Endodermal cell (in vitro differentiated cells): ENCODE measurements at regions not wholly inside any gene's neighbourhood (a gene's known extent, or its start where the extent isn't known, plus 50 kb on each side); places are given as distances from the start of the nearest gene placed in this dataset.

ENCODE experiments used
- DNase-seq: peaks from one replicate; pipeline ENCODE4 v3.0.0-alpha.2; 2017
- H3K27ac ChIP-seq: 2 replicates; pipeline ENCODE4 v1.5.1; 2013; ENCODE audit warnings: mild to moderate bottlenecking, low read depth, low read length, moderate library complexity
- H3K27me3 ChIP-seq: 2 replicates; pipeline ENCODE4 v1.6.1; 2013; ENCODE audit warnings: mild to moderate bottlenecking, low read length, moderate library complexity; ENCODE audit not compliant: insufficient read depth, control insufficient read depth, poor library complexity, severe bottlenecking
- H3K36me3 ChIP-seq: 2 replicates; pipeline ENCODE4 v1.7.0; 2013; ENCODE audit warnings: mild to moderate bottlenecking, low read length, moderate library complexity; ENCODE audit not compliant: control insufficient read depth, insufficient read depth
- H3K4me1 ChIP-seq: one replicate; pipeline ENCODE4 v1.7.0; 2013; ENCODE audit warnings: low read length; ENCODE audit not compliant: control insufficient read depth, insufficient read depth
- H3K4me3 ChIP-seq: 2 replicates; pipeline ENCODE4 v1.5.1; 2013; ENCODE audit warnings: mild to moderate bottlenecking, low read length, moderate library complexity
- H3K9ac ChIP-seq: 2 replicates; pipeline ENCODE4 v1.6.1; 2013; ENCODE audit warnings: mild to moderate bottlenecking, low read length, moderate library complexity; ENCODE audit not compliant: poor library complexity, severe bottlenecking; ENCODE audit errors: extremely low read depth
- H3K9me3 ChIP-seq: 2 replicates; pipeline ENCODE4 v1.6.1; 2013; ENCODE audit warnings: mild to moderate bottlenecking, low read length, moderate library complexity; ENCODE audit not compliant: control insufficient read depth
- H3K27ac Mint-ChIP-seq: 2 replicates; pipeline ENCODE4 v1.8.0; 2020; ENCODE audit warnings: mixed read lengths
- H3K27me3 Mint-ChIP-seq: 2 replicates; pipeline ENCODE4 v1.8.0; 2021; ENCODE audit warnings: mild to moderate bottlenecking, mixed read lengths; ENCODE audit not compliant: insufficient read depth
- H3K36me3 Mint-ChIP-seq: 2 replicates; pipeline ENCODE4 v1.8.0; 2020; ENCODE audit warnings: low read depth, mixed read lengths
- H3K4me1 Mint-ChIP-seq: 2 replicates; pipeline ENCODE4 v1.8.0; 2020; ENCODE audit warnings: mixed read lengths
- H3K4me3 Mint-ChIP-seq: 2 replicates; pipeline ENCODE4 v1.8.0; 2020; ENCODE audit warnings: mild to moderate bottlenecking, moderate library complexity, mixed read lengths
- H3K9me3 Mint-ChIP-seq: 2 replicates; pipeline ENCODE4 v1.8.0; 2020; ENCODE audit warnings: mild to moderate bottlenecking, mixed read lengths
- WGBS, 2 experiments: methylation state at CpG; one replicate each; pipeline versions ENCODE4 v1.1.5 to v1.1.7; 2013; ENCODE audit warnings: missing lambda C conversion rate in 2 of 2, mixed read lengths in 1 of 2; ENCODE audit not compliant: insufficient coverage in 1 of 2, insufficient read length in 1 of 2; 5-methylcytosine and 5-hydroxymethylcytosine counted together
- TF ChIP-seq, protein P1 (sequence below): fragments of 200-600 bp; sonication (generic); conservative IDR thresholded peaks from 2 replicates; pipeline ENCODE4 v1.5.0; 2021; ENCODE audit warnings: antibody characterized with exemption, mild to moderate bottlenecking

DNA sequence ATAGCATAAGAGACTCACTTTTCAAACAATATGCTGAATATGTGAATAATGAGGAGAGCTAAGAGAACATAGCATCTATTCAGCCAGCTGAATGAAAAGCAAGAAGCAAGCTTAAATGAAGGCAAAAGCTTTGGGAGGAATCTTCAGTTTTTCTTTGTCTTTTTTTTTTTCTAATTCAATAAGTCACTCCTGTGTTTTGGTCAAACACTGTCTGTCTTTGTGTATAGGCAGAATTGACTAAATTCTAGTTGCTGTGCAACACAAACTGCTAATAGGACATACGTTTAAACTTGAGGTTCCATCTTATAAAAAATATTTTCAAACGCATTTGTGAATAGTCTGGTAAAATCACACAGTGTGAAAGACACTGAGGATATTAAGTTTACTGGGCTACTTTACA is 156.9 kb upstream of the KCNN2 start:
- no peak for DNase-seq
- H3K36me3 ChIP-seq: no peaks in the 10 kb centered on the region
- Mint-ChIP-seq H3K36me3 (no peaks in the 10 kb centered on the region), H3K27me3 (peaks cover 5% of the 10 kb centered on the region), H3K4me3 (no peak overlapping the region), H3K4me1 (no peaks in the 10 kb centered on the region), H3K27ac (no peak overlapping the region), H3K9me3 (no peaks in the 10 kb centered on the region)
- no peak overlapping the region for H3K27ac ChIP-seq
- H3K9me3 ChIP-seq: no peaks in the 10 kb centered on the region
- H3K4me3 ChIP-seq: no peak overlapping the region
- 94 to 96% methylated on average over 2 of the region's 2 CpGs for WGBS, 2 experiments
- no peaks in the 10 kb centered on the region for H3K4me1 ChIP-seq
- TF ChIP-seq, protein P1, sequence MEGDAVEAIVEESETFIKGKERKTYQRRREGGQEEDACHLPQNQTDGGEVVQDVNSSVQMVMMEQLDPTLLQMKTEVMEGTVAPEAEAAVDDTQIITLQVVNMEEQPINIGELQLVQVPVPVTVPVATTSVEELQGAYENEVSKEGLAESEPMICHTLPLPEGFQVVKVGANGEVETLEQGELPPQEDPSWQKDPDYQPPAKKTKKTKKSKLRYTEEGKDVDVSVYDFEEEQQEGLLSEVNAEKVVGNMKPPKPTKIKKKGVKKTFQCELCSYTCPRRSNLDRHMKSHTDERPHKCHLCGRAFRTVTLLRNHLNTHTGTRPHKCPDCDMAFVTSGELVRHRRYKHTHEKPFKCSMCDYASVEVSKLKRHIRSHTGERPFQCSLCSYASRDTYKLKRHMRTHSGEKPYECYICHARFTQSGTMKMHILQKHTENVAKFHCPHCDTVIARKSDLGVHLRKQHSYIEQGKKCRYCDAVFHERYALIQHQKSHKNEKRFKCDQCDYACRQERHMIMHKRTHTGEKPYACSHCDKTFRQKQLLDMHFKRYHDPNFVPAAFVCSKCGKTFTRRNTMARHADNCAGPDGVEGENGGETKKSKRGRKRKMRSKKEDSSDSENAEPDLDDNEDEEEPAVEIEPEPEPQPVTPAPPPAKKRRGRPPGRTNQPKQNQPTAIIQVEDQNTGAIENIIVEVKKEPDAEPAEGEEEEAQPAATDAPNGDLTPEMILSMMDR: no peak
- H3K27me3 ChIP-seq: no peaks in the 10 kb centered on the region
- H3K9ac ChIP-seq: no peak overlapping the region

DNA sequence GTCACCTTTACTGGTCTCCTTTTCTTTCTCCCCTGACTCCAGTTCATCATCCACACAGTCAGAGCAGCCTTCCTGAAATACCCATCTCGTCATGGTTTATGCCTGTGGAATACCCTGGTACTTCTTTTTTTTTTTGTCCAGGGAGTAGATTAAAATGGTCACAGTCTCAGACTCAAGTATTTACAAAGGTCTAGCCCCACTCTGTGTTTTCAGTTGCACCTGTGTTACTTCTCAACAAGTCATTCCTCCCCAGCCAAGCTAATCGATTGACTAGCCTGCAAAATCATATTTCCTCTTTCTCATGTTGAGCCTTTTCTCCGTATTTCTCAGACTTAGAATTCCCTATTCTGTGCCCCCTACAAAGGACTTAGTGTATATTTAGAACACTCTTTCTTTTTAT is 155.2 kb upstream of the KCNN2 start:
- H3K4me1 Mint-ChIP-seq: no peaks in the 10 kb centered on the region

DNA sequence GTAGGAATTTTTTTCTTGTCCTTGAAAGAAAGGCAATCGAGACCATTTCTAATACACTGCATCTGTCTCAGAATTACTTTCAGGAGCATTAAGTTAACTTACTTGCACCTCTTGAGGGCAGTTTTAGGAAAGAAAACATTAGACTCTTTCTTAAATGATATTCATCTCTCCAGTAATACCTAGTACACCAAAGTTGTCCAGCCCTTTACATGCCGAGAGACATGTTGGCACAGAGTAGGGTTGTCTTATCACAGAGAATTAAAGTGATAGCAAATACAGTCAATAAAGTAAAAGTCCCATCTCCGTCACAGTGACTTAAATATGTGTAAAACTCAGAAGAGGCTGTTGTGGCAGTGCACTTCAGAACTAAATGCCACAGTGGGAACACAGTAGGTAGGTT is 154.3 kb upstream of the KCNN2 start:
- no peaks in the 10 kb centered on the region for H3K36me3 Mint-ChIP-seq
- no peaks in the 10 kb centered on the region for H3K9me3 Mint-ChIP-seq
- Histone ChIP-seq H3K9ac (no peak overlapping the region), H3K27ac (no peak overlapping the region), H3K9me3 (no peaks in the 10 kb centered on the region), H3K27me3 (no peaks in the 10 kb centered on the region), H3K4me1 (no peaks in the 10 kb centered on the region), H3K36me3 (no peaks in the 10 kb centered on the region), H3K4me3 (no peak overlapping the region)
- H3K4me1 Mint-ChIP-seq: no peaks in the 10 kb centered on the region
- H3K4me3 Mint-ChIP-seq: no peak overlapping the region
- H3K27ac Mint-ChIP-seq: no peak overlapping the region
- TF ChIP-seq, protein P1: no peak
- DNase-seq: no peak
- H3K27me3 Mint-ChIP-seq: peaks cover 5% of the 10 kb centered on the region
- WGBS, 2 experiments: 92 to 100% methylated on average over 1 to 3 of the region's 3 CpGs

More for the DNA sequence above, 155.2 kb upstream of the KCNN2 start:
- H3K4me1 ChIP-seq: no peaks in the 10 kb centered on the region
- H3K27me3 ChIP-seq: no peaks in the 10 kb centered on the region
- H3K9me3 ChIP-seq: no peaks in the 10 kb centered on the region
- H3K36me3 ChIP-seq: no peaks in the 10 kb centered on the region
- no peak overlapping the region for H3K27ac ChIP-seq
- Mint-ChIP-seq H3K4me3 (no peak overlapping the region), H3K27me3 (peaks cover 5% of the 10 kb centered on the region), H3K9me3 (no peaks in the 10 kb centered on the region), H3K36me3 (no peaks in the 10 kb centered on the region), H3K27ac (no peak overlapping the region)
- DNase-seq: no peak
- WGBS, 2 experiments: 90 to 100% methylated on average over 2 to 3 of the region's 3 CpGs
- no peak overlapping the region for H3K9ac ChIP-seq
- TF ChIP-seq, protein P1: no peak
- no peak overlapping the region for H3K4me3 ChIP-seq
